HEK293T (cell line): ENCODE measurements at regions not wholly inside any gene's neighbourhood (a gene's known extent, or its start where the extent isn't known, plus 50 kb on each side); places are given as distances from the start of the nearest gene placed in this dataset.

ENCODE experiments used
- ARNT ChIP-seq: fragments of 450-650 bp; IDR thresholded peaks from 2 replicates; pipeline ENCODE4 v1.6.1; 2017; ENCODE audit warnings: mild to moderate bottlenecking
- CTBP1 ChIP-seq: fragments of 450-650 bp; IDR thresholded peaks from 2 replicates; pipeline ENCODE4 v1.6.1; 2016; ENCODE audit warnings: borderline replicate concordance
- ELF4 ChIP-seq: fragments of 450-650 bp; IDR thresholded peaks from 2 replicates; pipeline ENCODE4 v1.6.1; 2017; ENCODE audit warnings: antibody characterized with exemption
- FOXA1 ChIP-seq: fragments of 450-650 bp; IDR thresholded peaks from 2 replicates; pipeline ENCODE4 v1.6.1; 2016; ENCODE audit warnings: mild to moderate bottlenecking
- FOXK2 ChIP-seq: fragments of 450-650 bp; IDR thresholded peaks from 2 replicates; pipeline ENCODE4 v1.6.1; 2016; ENCODE audit warnings: mild to moderate bottlenecking
- HDGF ChIP-seq: fragments of 450-650 bp; IDR thresholded peaks from 2 replicates; pipeline ENCODE4 v1.6.1; 2017; ENCODE audit warnings: antibody characterized with exemption, borderline replicate concordance
- L3MBTL2 ChIP-seq: fragments of 450-650 bp; conservative IDR thresholded peaks from 2 replicates; pipeline ENCODE4 v1.6.1; 2016; ENCODE audit warnings: mild to moderate bottlenecking
- LEF1 ChIP-seq: fragments of 450-650 bp; IDR thresholded peaks from 2 replicates; pipeline ENCODE4 v1.6.1; 2017; ENCODE audit warnings: mild to moderate bottlenecking, borderline replicate concordance
- NFRKB ChIP-seq: fragments of 450-650 bp; IDR thresholded peaks from 2 replicates; pipeline ENCODE4 v1.6.1; 2016; ENCODE audit warnings: mild to moderate bottlenecking, moderate library complexity
- SP1 ChIP-seq: fragments of 450-650 bp; IDR thresholded peaks from 2 replicates; pipeline ENCODE4 v1.6.1; 2017
- SUZ12 ChIP-seq: fragments of 450-650 bp; IDR thresholded peaks from 2 replicates; pipeline ENCODE4 v1.6.1; 2016; ENCODE audit warnings: mild to moderate bottlenecking
- TARDBP ChIP-seq: fragments of 450-650 bp; IDR thresholded peaks from 2 replicates; pipeline ENCODE4 v1.6.1; 2016
- ZNF384 ChIP-seq: fragments of 450-650 bp; IDR thresholded peaks from 2 replicates; pipeline ENCODE4 v1.6.1; 2016

GRCh38 chr1:58887059-58887458, 103.2 kb upstream of the JUN start:
- TF ChIP-seq FOXA1: no peak
- no peak for TF ChIP-seq TARDBP
- TF ChIP-seq ELF4: no peak
- no peak for TF ChIP-seq SP1
- no peak for TF ChIP-seq L3MBTL2
- TF ChIP-seq LEF1: no peak
- TF ChIP-seq ARNT: no peak
- no peak for TF ChIP-seq NFRKB
- no peak for TF ChIP-seq CTBP1
- no peak for TF ChIP-seq HDGF
- no peak for TF ChIP-seq SUZ12
- no peak for TF ChIP-seq FOXK2
- no peak for TF ChIP-seq ZNF384
